ENCODE measurements at regions not wholly inside any gene's neighbourhood (a gene's known extent, or its start where the extent isn't known, plus 50 kb on each side); places are given as distances from the start of the nearest gene placed in this dataset.

DNA sequence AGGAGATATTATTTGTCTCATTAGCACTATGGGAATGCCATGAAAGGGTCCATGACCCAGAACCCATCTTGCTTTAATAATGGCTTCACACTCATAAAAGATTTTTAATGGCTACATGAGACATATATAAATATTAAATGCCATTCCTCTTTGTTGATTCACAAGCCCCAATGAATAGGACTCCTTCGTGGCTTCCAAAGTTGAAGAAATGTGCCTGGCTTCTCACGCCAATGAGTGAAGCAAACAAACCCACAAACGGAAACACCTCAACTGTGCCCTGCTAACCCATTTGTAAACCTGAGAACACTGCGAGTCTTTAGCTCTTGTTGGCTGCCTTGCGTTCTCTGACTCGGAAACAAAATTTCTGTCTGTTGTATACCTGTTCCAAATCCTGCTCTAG lies 381.7 kb upstream of the DDHD1 start:
- TF ChIP-seq EP300 (IDR thresholded peaks at IDR 0.05; ENCODE audit: low read length) (no peak), TCF7 (IDR thresholded peaks at IDR 0.05; ENCODE audit: borderline replicate concordance) (no peak), NONO (IDR thresholded peaks at IDR 0.05; ENCODE audit: low read depth in 2 of 2, low read length in 1 of 2) (no peak)
- TF ChIP-seq, protein P1, sequence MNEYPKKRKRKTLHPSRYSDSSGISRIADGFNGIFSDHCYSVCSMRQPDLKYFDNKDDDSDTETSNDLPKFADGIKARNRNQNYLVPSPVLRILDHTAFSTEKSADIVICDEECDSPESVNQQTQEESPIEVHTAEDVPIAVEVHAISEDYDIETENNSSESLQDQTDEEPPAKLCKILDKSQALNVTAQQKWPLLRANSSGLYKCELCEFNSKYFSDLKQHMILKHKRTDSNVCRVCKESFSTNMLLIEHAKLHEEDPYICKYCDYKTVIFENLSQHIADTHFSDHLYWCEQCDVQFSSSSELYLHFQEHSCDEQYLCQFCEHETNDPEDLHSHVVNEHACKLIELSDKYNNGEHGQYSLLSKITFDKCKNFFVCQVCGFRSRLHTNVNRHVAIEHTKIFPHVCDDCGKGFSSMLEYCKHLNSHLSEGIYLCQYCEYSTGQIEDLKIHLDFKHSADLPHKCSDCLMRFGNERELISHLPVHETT (CRISPR knock-in tag; conservative IDR thresholded peaks at IDR 0.05 in 1 of 2, IDR thresholded peaks at IDR 0.05 in 1 of 2), result no peak
